Gastroesophageal sphincter (tissue), 4 donors: ENCODE measurements at regions not wholly inside any gene's neighbourhood (a gene's known extent, or its start where the extent isn't known, plus 50 kb on each side); places are given as distances from the start of the nearest gene placed in this dataset.

Experiments used
- ATAC-seq: fragments of 150-250 bp; one replicate; pipeline ENCODE4 v1.9.1; 2016; ENCODE audit warnings: mild to moderate bottlenecking, moderate library complexity
- H3K27ac ChIP-seq, 4 donors: fragments of 200-600 bp; sonication (generic) in 3 of 4; 1 replicate in 3 of 4; 2 replicates in 1 of 4; pipeline ENCODE4 v1.5.1; 2016 to 2019
- H3K27me3 ChIP-seq: fragments of 200-600 bp; sonication (generic); one replicate; pipeline ENCODE4 v1.5.1; 2019
- H3K36me3 ChIP-seq, 2 donors: fragments of 200-600 bp; sonication (generic); one replicate each; pipeline ENCODE4 v1.5.1; 2019; ENCODE audit warnings: control low read depth in 1 of 2
- H3K4me1 ChIP-seq, 3 donors: fragments of 200-600 bp; sonication (generic); 1 replicate in 2 of 3; 2 replicates in 1 of 3; pipeline ENCODE4 v1.5.1; 2016 to 2019; ENCODE audit warnings: control low read depth in 2 of 3
- H3K4me3 ChIP-seq, 2 donors: fragments of 200-600 bp; sonication (generic); one replicate each; pipeline ENCODE4 v1.5.1; 2019; ENCODE audit warnings: mild to moderate bottlenecking in 1 of 2, moderate library complexity in 1 of 2
- H3K9me3 ChIP-seq, 3 donors: fragments of 200-600 bp; sonication (generic); one replicate each; pipeline ENCODE4 v1.5.1; 2017 to 2019; ENCODE audit warnings: control low read depth in 2 of 3
- CTCF ChIP-seq, 4 experiments: fragments of 200-600 bp in 2 of 4; fragments of 450-650 bp in 2 of 4; sonication (generic) in 1 of 4; IDR thresholded peaks; one replicate each; pipeline ENCODE4 v1.5.1; 2017 to 2019; ENCODE audit warnings: antibody characterized with exemption in 4 of 4, mild to moderate bottlenecking in 2 of 4, moderate library complexity in 2 of 4
- EP300 ChIP-seq: sonication (generic); formaldehyde crosslinking; IDR thresholded peaks from one replicate; pipeline ENCODE4 v1.6.1; 2017; ENCODE audit warnings: antibody characterized with exemption, mild to moderate bottlenecking
- POLR2A ChIP-seq, 2 donors: fragments of 450-650 bp; IDR thresholded peaks; one replicate each; pipeline ENCODE4 v1.6.1; 2017; ENCODE audit warnings: antibody characterized with exemption in 2 of 2, mild to moderate bottlenecking in 2 of 2, moderate library complexity in 1 of 2
- POLR2AphosphoS5 ChIP-seq: sonication (generic); formaldehyde crosslinking; IDR thresholded peaks from one replicate; pipeline ENCODE4 v1.6.1; 2017; ENCODE audit warnings: antibody characterized with exemption
- WGBS, 2 donors: methylation state at CpG; one replicate each; pipeline ENCODE4 v1.1.5; 2018; ENCODE audit warnings: low coverage in 1 of 2; 5-methylcytosine and 5-hydroxymethylcytosine counted together

GRCh38 chr20:59481067-59481466, 123.3 kb upstream of the PHACTR3 start:
- H3K9me3 ChIP-seq = no peaks in the 10 kb centered on the region
- no peak overlapping the region for H3K4me3 ChIP-seq
- 72 to 84% methylated on average over 8 to 10 of the region's 10 CpGs for WGBS, 2 donors
- H3K27ac ChIP-seq = no peak overlapping the region
- no peaks in the 10 kb centered on the region for H3K4me1 ChIP-seq
- no peaks in the 10 kb centered on the region for H3K36me3 ChIP-seq
- TF ChIP-seq POLR2AphosphoS5 = no peak
- no peak for TF ChIP-seq CTCF (IDR thresholded peaks at IDR 0.05)
- no peak for TF ChIP-seq EP300
- no peak for TF ChIP-seq POLR2A (IDR thresholded peaks at IDR 0.05)
- ATAC-seq = no peak
- H3K27me3 ChIP-seq = peaks cover 38% of the 10 kb centered on the region

GRCh38 chr20:59481477-59482018, 122.8 kb upstream of the PHACTR3 start:
- Histone ChIP-seq H3K27ac (no peak overlapping the region), H3K27me3 (peaks cover 38% of the 10 kb centered on the region), H3K4me1 (no peaks in the 10 kb centered on the region), H3K9me3 (no peaks in the 10 kb centered on the region), H3K36me3 (no peaks in the 10 kb centered on the region), H3K4me3 (no peak overlapping the region)
- no peak for ATAC-seq
- 79 to 88% methylated on average over 8 to 10 of the region's 10 CpGs for WGBS, 2 donors
- TF ChIP-seq CTCF (IDR thresholded peaks at IDR 0.05) = no peak
- no peak for TF ChIP-seq EP300
- TF ChIP-seq POLR2A (IDR thresholded peaks at IDR 0.05) = no peak
- no peak for TF ChIP-seq POLR2AphosphoS5

- H3K27me3 ChIP-seq = peaks cover 38% of the 10 kb centered on the region
- WGBS, 2 donors = 71 to 89% methylated on average over 10 to 12 of the region's 17 CpGs
- TF ChIP-seq POLR2AphosphoS5 = no peak
- no peak for TF ChIP-seq CTCF (IDR thresholded peaks at IDR 0.05)
- TF ChIP-seq POLR2A (IDR thresholded peaks at IDR 0.05) = no peak
- no peak for TF ChIP-seq EP300
Measured at GRCh38 chr20:59482351-59483187, 121.8 kb upstream of the PHACTR3 start.

GRCh38 chr20:59483481-59483880, 120.9 kb upstream of the PHACTR3 start:
- no peaks in the 10 kb centered on the region for H3K4me1 ChIP-seq
- no peak for ATAC-seq

More at GRCh38 chr20:59482351-59483187, 121.8 kb upstream of the PHACTR3 start:
- H3K9me3 ChIP-seq = no peaks in the 10 kb centered on the region
- H3K4me3 ChIP-seq = no peak overlapping the region
- no peaks in the 10 kb centered on the region for H3K36me3 ChIP-seq
- ATAC-seq = no peak
- no peaks in the 10 kb centered on the region for H3K4me1 ChIP-seq
- H3K27ac ChIP-seq = no peak overlapping the region

More at GRCh38 chr20:59483481-59483880, 120.9 kb upstream of the PHACTR3 start:
- H3K9me3 ChIP-seq = no peaks in the 10 kb centered on the region
- no peak for TF ChIP-seq POLR2AphosphoS5
- TF ChIP-seq POLR2A (IDR thresholded peaks at IDR 0.05) = no peak
- no peak for TF ChIP-seq CTCF (IDR thresholded peaks at IDR 0.05)
- no peak for TF ChIP-seq EP300
- H3K36me3 ChIP-seq = no peaks in the 10 kb centered on the region
- H3K27ac ChIP-seq = no peak overlapping the region
- H3K27me3 ChIP-seq = peaks cover 35% of the 10 kb centered on the region
- 83 to 100% methylated on average over 1 to 2 of the region's 5 CpGs for WGBS, 2 donors
- H3K4me3 ChIP-seq = no peak overlapping the region
